WERI-Rb-1 (cell line): ENCODE measurements at regions not wholly inside any gene's neighbourhood (a gene's known extent, or its start where the extent isn't known, plus 50 kb on each side); places are given as distances from the start of the nearest gene placed in this dataset.
"Not testable (repeated sequence)": the region's sequence is repeated elsewhere in the genome, so short reads cannot be mapped to it uniquely, and the experiment has no call there.

Source experiments
- DNase-seq: peaks from one replicate; pipeline ENCODE4 v3.0.0-alpha.2; 2020
- H3K27ac ChIP-seq: fragments of 250-450 bp; sonication (Bioruptor Pico); 2 replicates; pipeline ENCODE4 v1.5.1; 2020; ENCODE audit warnings: mild to moderate bottlenecking, moderate library complexity
- H3K27me3 ChIP-seq: fragments of 250-450 bp; sonication (Bioruptor Pico); 2 replicates; pipeline ENCODE4 v1.5.1; 2021; ENCODE audit warnings: mild to moderate bottlenecking, low read depth, moderate library complexity; ENCODE audit not compliant: insufficient read depth, severe bottlenecking
- H3K36me3 ChIP-seq: fragments of 250-450 bp; sonication (Bioruptor Pico); 2 replicates; pipeline ENCODE4 v1.5.1; 2020; ENCODE audit warnings: mild to moderate bottlenecking, moderate library complexity
- H3K4me3 ChIP-seq: 2 replicates; pipeline ENCODE4 v1.5.1; 2011; ENCODE audit warnings: low read depth, mild to moderate bottlenecking, control low read depth, low read length
- H3K9me3 ChIP-seq: fragments of 250-450 bp; sonication (Bioruptor Pico); 2 replicates; pipeline ENCODE4 v1.5.1; 2021; ENCODE audit warnings: mild to moderate bottlenecking, moderate library complexity; ENCODE audit not compliant: severe bottlenecking

- not testable (repeated sequence) for H3K4me3 ChIP-seq, DNase-seq, H3K36me3 ChIP-seq, H3K27me3 ChIP-seq, H3K9me3 ChIP-seq, H3K27ac ChIP-seq
These were observed 120.3 kb downstream of the NPIPB11 start for GRCh38 chr16:29286161-29286560.

- DNase-seq, H3K27ac ChIP-seq, H3K4me3 ChIP-seq, H3K9me3 ChIP-seq, H3K27me3 ChIP-seq, H3K36me3 ChIP-seq: not testable (repeated sequence)
These were observed 121.2 kb downstream of the NPIPB11 start for GRCh38 chr16:29285151-29285885.

DNA sequence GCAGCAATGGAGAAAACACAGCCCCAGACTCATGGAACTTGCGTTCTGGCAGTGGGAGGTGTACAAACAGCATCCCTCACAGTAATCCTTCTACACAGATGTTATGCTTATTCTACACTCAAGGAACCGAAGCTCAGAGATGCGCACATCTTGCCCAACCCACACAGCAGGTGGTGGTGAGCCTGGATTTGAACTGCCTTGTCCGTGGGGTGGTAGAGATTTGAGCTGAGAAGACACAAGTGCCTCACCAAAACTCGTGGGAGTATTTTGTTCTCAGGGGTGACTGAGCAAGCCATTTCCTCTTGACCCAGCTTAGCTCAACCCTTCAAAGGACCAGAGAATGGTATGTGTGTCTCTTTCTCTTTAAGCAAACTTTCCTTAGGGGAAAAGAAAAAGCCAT is 121.8 kb downstream of the NPIPB11 start:
- not testable (repeated sequence) for H3K9me3 ChIP-seq, DNase-seq, H3K27ac ChIP-seq, H3K4me3 ChIP-seq, H3K36me3 ChIP-seq, H3K27me3 ChIP-seq

GRCh38 chr16:29284159-29284558 is 122.4 kb downstream of the NPIPB11 start:
- not testable (repeated sequence) for H3K4me3 ChIP-seq, DNase-seq, H3K27me3 ChIP-seq, H3K9me3 ChIP-seq, H3K27ac ChIP-seq, H3K36me3 ChIP-seq

GRCh38 chr16:29278097-29278871 is 128.2 kb downstream of the NPIPB11 start:
- H3K27me3 ChIP-seq, H3K9me3 ChIP-seq, H3K4me3 ChIP-seq, H3K27ac ChIP-seq, H3K36me3 ChIP-seq, DNase-seq: not testable (repeated sequence)

DNA sequence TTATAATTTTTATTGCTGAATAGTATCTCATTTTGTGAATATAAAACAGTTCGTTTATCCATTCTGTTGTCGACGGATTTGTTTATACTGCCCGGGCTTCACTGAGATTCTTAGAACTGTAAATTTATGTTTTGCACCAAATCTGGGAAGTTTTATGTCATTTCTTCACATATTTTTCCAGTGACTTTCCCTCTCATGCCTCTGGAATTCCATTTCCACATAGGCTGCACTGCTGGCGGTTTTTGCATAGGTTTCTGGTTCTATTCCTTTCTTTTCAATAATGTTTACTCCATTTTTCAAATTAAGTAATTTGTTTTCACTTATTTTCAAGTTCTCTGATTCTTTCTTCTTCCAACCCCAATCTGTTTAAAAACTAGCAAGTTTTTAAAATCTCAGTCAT is 130.1 kb downstream of the NPIPB11 start:
- not testable (repeated sequence) for DNase-seq, H3K4me3 ChIP-seq, H3K27ac ChIP-seq, H3K27me3 ChIP-seq, H3K9me3 ChIP-seq, H3K36me3 ChIP-seq

- not testable (repeated sequence) for H3K9me3 ChIP-seq, DNase-seq, H3K27ac ChIP-seq, H3K4me3 ChIP-seq, H3K27me3 ChIP-seq, H3K36me3 ChIP-seq
These were observed 132.2 kb downstream of the NPIPB11 start for GRCh38 chr16:29274055-29275035.

DNA sequence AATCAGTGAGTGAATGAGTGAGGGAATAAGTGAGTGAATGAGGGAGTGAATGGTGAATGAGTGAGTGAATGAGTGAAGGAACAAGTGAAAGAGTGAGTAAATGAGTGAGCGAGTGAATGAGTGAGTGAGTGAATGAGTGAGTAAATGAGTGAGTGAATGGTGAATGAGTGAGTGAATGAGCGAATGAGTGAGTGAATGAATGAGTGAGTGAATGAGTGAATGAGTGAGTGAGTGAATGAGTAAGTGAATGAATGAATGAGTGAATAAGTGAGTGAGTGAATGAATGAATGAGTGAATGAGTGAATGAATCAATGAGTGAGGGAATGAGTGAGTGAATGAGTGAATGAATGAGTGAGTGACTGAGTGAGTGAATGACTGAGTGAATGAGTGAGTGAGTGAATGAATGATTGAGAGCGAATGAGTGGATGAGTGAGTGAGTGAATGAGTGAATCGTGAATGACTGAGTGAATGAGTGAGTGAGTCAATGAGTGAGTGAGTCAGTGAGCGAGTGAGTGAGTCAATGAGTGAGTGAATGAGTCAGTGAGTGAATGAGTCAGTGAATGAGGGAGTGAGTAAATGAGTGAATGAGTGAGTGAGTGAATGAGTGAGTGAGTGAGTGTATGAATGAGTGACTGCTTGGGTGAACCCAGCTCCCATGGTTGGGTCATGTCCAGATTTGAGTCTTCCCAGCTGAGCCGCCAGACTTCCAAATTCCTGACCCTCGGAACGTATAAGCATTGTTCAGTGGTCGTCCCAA is 133.0 kb downstream of the NPIPB11 start:
- H3K4me3 ChIP-seq, H3K36me3 ChIP-seq, H3K27me3 ChIP-seq, H3K9me3 ChIP-seq, H3K27ac ChIP-seq, DNase-seq: not testable (repeated sequence)

GRCh38 chr16:29271721-29272675 is 134.5 kb downstream of the NPIPB11 start:
- not testable (repeated sequence) for H3K27me3 ChIP-seq, H3K4me3 ChIP-seq, H3K9me3 ChIP-seq, DNase-seq, H3K27ac ChIP-seq, H3K36me3 ChIP-seq

GRCh38 chr16:29270923-29271322 is 135.6 kb downstream of the NPIPB11 start:
- not testable (repeated sequence) for H3K27me3 ChIP-seq, DNase-seq, H3K9me3 ChIP-seq, H3K36me3 ChIP-seq, H3K27ac ChIP-seq, H3K4me3 ChIP-seq

DNA sequence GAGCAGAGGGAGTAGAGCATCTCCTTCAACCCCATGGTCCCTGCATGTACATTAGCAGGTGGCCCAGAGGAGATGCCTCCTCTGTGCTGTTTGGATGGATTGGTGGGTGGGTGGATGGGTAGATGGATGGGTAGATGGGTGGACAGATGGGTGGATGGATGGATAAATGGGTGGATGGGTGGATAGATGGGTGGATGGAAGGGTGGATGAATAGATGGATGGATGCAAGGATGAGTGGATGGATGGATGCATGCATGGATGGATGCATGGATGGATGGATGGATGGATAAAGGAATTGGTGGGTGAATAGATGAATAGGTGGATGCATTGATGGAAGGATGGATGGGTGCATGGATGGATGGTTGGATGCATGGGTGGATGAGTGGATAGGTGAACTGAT is 136.5 kb downstream of the NPIPB11 start:
- H3K36me3 ChIP-seq, H3K9me3 ChIP-seq, DNase-seq, H3K27me3 ChIP-seq, H3K27ac ChIP-seq, H3K4me3 ChIP-seq: not testable (repeated sequence)

- H3K4me3 ChIP-seq, DNase-seq, H3K27me3 ChIP-seq, H3K27ac ChIP-seq, H3K9me3 ChIP-seq, H3K36me3 ChIP-seq: not testable (repeated sequence)
These were observed 137.2 kb downstream of the NPIPB11 start for GRCh38 chr16:29269192-29269811.
